WTC11 (cell line): ENCODE measurements at regions not wholly inside any gene's neighbourhood (a gene's known extent, or its start where the extent isn't known, plus 50 kb on each side); places are given as distances from the start of the nearest gene placed in this dataset.

Experiments
- ATAC-seq: fragments of 200-7000 bp; cut with Tn5 transposase; 2 replicates; pipeline ENCODE4 v1.10.0; 2021; ENCODE audit warnings: mild to moderate bottlenecking, moderate library complexity
- CTCF ChIA-PET: fragments of 300-600 bp; sonication (Branson Sonifier 250); formaldehyde crosslinking; loops from one replicate; lab custom pipeline; 2021; ENCODE audit warnings: antibody characterized with exemption; lab: Charles Lee
- POLR2A ChIA-PET: fragments of 350-600 bp; sonication (Branson Sonifier 250); formaldehyde crosslinking; loops from one replicate; lab custom pipeline; 2021; ENCODE audit warnings: antibody characterized with exemption; lab: Charles Lee
- DNase-seq: peaks from one replicate; pipeline ENCODE4 v3.0.0; 2021; ENCODE audit warnings: low spot score
- H3K27ac Mint-ChIP-seq: 2 replicates; pipeline ENCODE4 v1.8.0; 2021; ENCODE audit warnings: mixed read lengths
- H3K27me3 Mint-ChIP-seq: 2 replicates; pipeline ENCODE4 v1.8.0; 2021; ENCODE audit warnings: low read depth, mild to moderate bottlenecking, moderate library complexity, mixed read lengths
- H3K36me3 Mint-ChIP-seq: 2 replicates; pipeline ENCODE4 v1.8.0; 2021; ENCODE audit warnings: mixed read lengths
- H3K4me1 Mint-ChIP-seq: 2 replicates; pipeline ENCODE4 v1.8.0; 2022; ENCODE audit warnings: mixed read lengths
- H3K4me3 Mint-ChIP-seq: 2 replicates; pipeline ENCODE4 v1.8.0; 2021; ENCODE audit warnings: mild to moderate bottlenecking, moderate library complexity, mixed read lengths
- H3K9me3 Mint-ChIP-seq: 2 replicates; pipeline ENCODE4 v1.8.0; 2021; ENCODE audit warnings: mixed read lengths
- CREB1 ChIP-seq: sonication (generic); formaldehyde crosslinking; IDR thresholded peaks from 2 replicates; pipeline ENCODE4 v1.8.0; 2023; ENCODE audit warnings: mild to moderate bottlenecking, missing genetic modification reagents
- CTCF ChIP-seq: fragments of 200-600 bp; IDR thresholded peaks from 2 replicates; pipeline ENCODE4 v1.8.0; 2022; ENCODE audit warnings: antibody characterized with exemption
- E2F1 ChIP-seq: sonication (generic); formaldehyde crosslinking; IDR thresholded peaks from 2 replicates; pipeline ENCODE4 v1.8.0; 2022; ENCODE audit warnings: mild to moderate bottlenecking, missing genetic modification reagents
- EMX1 ChIP-seq: fragments of 250-450 bp; sonication (Bioruptor Pico); IDR thresholded peaks from 2 replicates; pipeline ENCODE4 v1.8.0; 2021; ENCODE audit warnings: mild to moderate bottlenecking
- FOXP4 ChIP-seq: sonication (generic); formaldehyde crosslinking; IDR thresholded peaks from 2 replicates; pipeline ENCODE4 v1.8.0; 2022; ENCODE audit warnings: mild to moderate bottlenecking, missing genetic modification reagents
- GABPB1 ChIP-seq: sonication (generic); formaldehyde crosslinking; IDR thresholded peaks from 2 replicates; pipeline ENCODE4 v1.8.1; 2023; ENCODE audit warnings: mild to moderate bottlenecking, missing genetic modification reagents
- GRHL2 ChIP-seq: fragments of 250-450 bp; sonication (Bioruptor Pico); IDR thresholded peaks from 2 replicates; pipeline ENCODE4 v1.8.0; 2022; ENCODE audit warnings: mild to moderate bottlenecking, moderate library complexity; ENCODE audit not compliant: insufficient replicate concordance, severe bottlenecking
- NFE2L1 ChIP-seq: sonication (generic); formaldehyde crosslinking; IDR thresholded peaks from 2 replicates; pipeline ENCODE4 v1.8.1; 2023; ENCODE audit warnings: missing genetic modification reagents
- NR2C2 ChIP-seq: sonication (generic); formaldehyde crosslinking; IDR thresholded peaks from 2 replicates; pipeline ENCODE4 v1.8.0; 2022; ENCODE audit warnings: mild to moderate bottlenecking, missing genetic modification reagents
- PREB ChIP-seq: sonication (generic); formaldehyde crosslinking; IDR thresholded peaks from 2 replicates; pipeline ENCODE4 v1.8.1; 2022; ENCODE audit warnings: mild to moderate bottlenecking, missing genetic modification reagents, moderate library complexity, borderline replicate concordance
- SP1 ChIP-seq: sonication (generic); formaldehyde crosslinking; conservative IDR thresholded peaks from 2 replicates; pipeline ENCODE4 v1.8.1; 2022; ENCODE audit warnings: missing genetic modification reagents
- TEAD1 ChIP-seq: sonication (generic); formaldehyde crosslinking; IDR thresholded peaks from 2 replicates; pipeline ENCODE4 v1.8.0; 2022; ENCODE audit warnings: mild to moderate bottlenecking, missing genetic modification reagents
- TEAD4 ChIP-seq: sonication (generic); formaldehyde crosslinking; IDR thresholded peaks from 2 replicates; pipeline ENCODE4 v1.8.0; 2022; ENCODE audit warnings: mild to moderate bottlenecking, missing genetic modification reagents
- TP53 ChIP-seq: sonication (generic); formaldehyde crosslinking; IDR thresholded peaks from 2 replicates; pipeline ENCODE4 v1.8.1; 2023; ENCODE audit warnings: mild to moderate bottlenecking, missing genetic modification reagents
- ZNF263 ChIP-seq: sonication (generic); formaldehyde crosslinking; IDR thresholded peaks from 2 replicates; pipeline ENCODE4 v1.8.1; 2022; ENCODE audit warnings: low read depth, mild to moderate bottlenecking, moderate library complexity, missing genetic modification reagents

- Mint-ChIP-seq H3K4me1 (no peaks in the 10 kb centered on the region), H3K4me3 (no peak overlapping the region), H3K9me3 (no peaks in the 10 kb centered on the region), H3K36me3 (no peaks in the 10 kb centered on the region), H3K27ac (no peak overlapping the region), H3K27me3 (no peaks in the 10 kb centered on the region)
- ChIA-PET POLR2A (no interaction called here), CTCF (interaction anchor here (1.0 kb wide), 1 partner anchor 43 kb away, joined by 3 read pairs; no protein-coding TSS in a partner anchor)
- DNase-seq (no peak), ATAC-seq (no peak)
- TF ChIP-seq EMX1 (CRISPR knock-in tag) (no peak), E2F1 (CRISPR knock-in tag) (no peak), GRHL2 (CRISPR knock-in tag) (no peak), NFE2L1 (CRISPR knock-in tag) (no peak), TEAD1 (CRISPR knock-in tag) (no peak), PREB (CRISPR knock-in tag) (no peak), FOXP4 (CRISPR knock-in tag) (no peak)
Measured at GRCh38 chr21:25424048-25424447, 183.2 kb downstream of the MRPL39 start.

- Mint-ChIP-seq H3K4me3 (no peak overlapping the region), H3K27ac (no peak overlapping the region), H3K27me3 (no peaks in the 10 kb centered on the region)
- POLR2A ChIA-PET, result no interaction called here
- TF ChIP-seq ZNF263 (CRISPR knock-in tag) (no peak), CREB1 (CRISPR knock-in tag) (no peak), TEAD4 (no peak), NR2C2 (CRISPR knock-in tag) (no peak)
- TF ChIP-seq, all 79 proteins: peak for 0
- Mint-ChIP-seq H3K9me3 (no peaks in the 10 kb centered on the region), H3K4me1 (no peaks in the 10 kb centered on the region), H3K36me3 (no peaks in the 10 kb centered on the region)
- CTCF ChIA-PET, result interaction anchor here (0.9 to 1.0 kb wide), 3 partner anchors 8 to 136 kb away, joined by 3 to 4 read pairs (median 3); no protein-coding TSS in a partner anchor
- DNase-seq (no peak), ATAC-seq (no peak)
Measured at GRCh38 chr21:25422610-25423608, 184.4 kb downstream of the MRPL39 start.

- H3K36me3 Mint-ChIP-seq, result no peaks in the 10 kb centered on the region
- ChIA-PET POLR2A (no interaction called here), CTCF (interaction anchor here (0.6 to 1.0 kb wide), 5 partner anchors 141 to 894 kb away, joined by 3 to 4 read pairs (median 3); partner anchors contain the start of gene MRPL39)
- H3K4me1 Mint-ChIP-seq, result no peaks in the 10 kb centered on the region
- H3K4me3 Mint-ChIP-seq, result no peak overlapping the region
- no peaks in the 10 kb centered on the region for H3K9me3 Mint-ChIP-seq
- H3K27me3 Mint-ChIP-seq, result no peaks in the 10 kb centered on the region
- H3K27ac Mint-ChIP-seq, result no peak overlapping the region
- peak; percentile 95 for ATAC-seq
- TF ChIP-seq CTCF, result peak; percentile 47; the same call in 1 of the 2 replicates
- no peak for TF ChIP-seq TP53 (CRISPR knock-in tag)
- TF ChIP-seq GABPB1 (CRISPR knock-in tag), result no peak
- TF ChIP-seq SP1, result no peak
- peak; percentile 45 for DNase-seq
Measured at GRCh38 chr21:25421321-25422028, 185.8 kb downstream of the MRPL39 start.
